GM12878 (cell line): ENCODE measurements at regions not wholly inside any gene's neighbourhood (a gene's known extent, or its start where the extent isn't known, plus 50 kb on each side); places are given as distances from the start of the nearest gene placed in this dataset.

ENCODE experiments used
- ATAC-seq: fragments of 200-7000 bp; cut with Tn5 transposase; 3 replicates; pipeline ENCODE4 v1.9.1; 2020; ENCODE audit warnings: mild to moderate bottlenecking, moderate library complexity
- BruUV-seq: library from RNA; stranded (reverse); fragments of 400-500 nt; replicated peaks from 2 replicates; lab custom pipeline; 2021; lab: Mats Ljungman, UMichigan
- CTCF ChIA-PET: fragments of 300-600 bp; sonication (Branson Sonifier 250); formaldehyde crosslinking; extraction: SDS; loops from one replicate; lab custom pipeline; 2021; ENCODE audit warnings: inconsistent platforms; lab: Yijun Ruan, JAX
- POLR2A ChIA-PET: fragments of 350-600 bp; formaldehyde crosslinking; extraction: SDS; loops from one replicate; lab custom pipeline; 2021; ENCODE audit warnings: inconsistent platforms; lab: Charles Lee
- RAD21 ChIA-PET: fragments of 300-600 bp; sonication (Branson Sonifier 250); formaldehyde crosslinking; loops from one replicate; lab custom pipeline; 2023; ENCODE audit warnings: antibody characterized with exemption; ENCODE audit not compliant: unreplicated experiment; lab: Charles Lee
- SMC1A ChIA-PET: fragments of 300-600 bp; sonication (Branson Sonifier 250); formaldehyde crosslinking; loops from one replicate; lab custom pipeline; 2023; ENCODE audit not compliant: unreplicated experiment, uncharacterized antibody; lab: Charles Lee
- DNase-seq: peaks from one replicate; pipeline ENCODE4 v3.0.0-alpha.2; 2011; ENCODE audit warnings: low read depth, low spot score
- FAIRE-seq: peaks from 3 replicates; lab custom pipeline; 2011; peaks lifted over from hg19 to GRCh38; lab: Jason Lieb, UNC
- H2AFZ ChIP-seq: 2 replicates; pipeline ENCODE4 v1.6.0; 2011; ENCODE audit warnings: low read depth, low read length, control low read depth; ENCODE audit not compliant: control insufficient read depth
- H3K27ac ChIP-seq: 2 replicates; pipeline ENCODE4 v1.5.1; 2011; ENCODE audit warnings: control low read depth; ENCODE audit not compliant: control insufficient read depth, insufficient read depth
- H3K27me3 ChIP-seq, 2 experiments: replicated peaks in 1 of 2; 2 replicates each; pipeline versions ENCODE4 v1.6.0 to v1.6.1; 2011; ENCODE audit warnings: low read length in 1 of 2; ENCODE audit not compliant: control insufficient read depth in 2 of 2, insufficient read depth in 2 of 2
- H3K36me3 ChIP-seq, 2 experiments: 2 replicates each; pipeline ENCODE4 v1.5.1; 2011; ENCODE audit warnings: low read length in 1 of 2; ENCODE audit not compliant: control insufficient read depth in 2 of 2, insufficient read depth in 2 of 2
- H3K4me1 ChIP-seq: 2 replicates; pipeline ENCODE4 v1.6.1; 2011; ENCODE audit warnings: mild to moderate bottlenecking, low read length, moderate library complexity, mixed read lengths; ENCODE audit not compliant: control insufficient read depth, insufficient read depth
- H3K4me2 ChIP-seq: 2 replicates; pipeline ENCODE4 v1.6.0; 2011; ENCODE audit warnings: control low read depth; ENCODE audit not compliant: control insufficient read depth, insufficient read depth
- H3K4me3 ChIP-seq: fragments of 200-600 bp; sonication (generic); 2 replicates; pipeline ENCODE4 v1.5.1; 2016
- H3K79me2 ChIP-seq: 2 replicates; pipeline ENCODE4 v1.6.0; 2011; ENCODE audit warnings: low read length; ENCODE audit not compliant: control insufficient read depth, insufficient read depth
- H3K9ac ChIP-seq: 2 replicates; pipeline ENCODE4 v1.8.0; 2011; ENCODE audit warnings: low read length, control low read depth, mixed read lengths; ENCODE audit not compliant: control insufficient read depth, insufficient read depth
- H3K9me3 ChIP-seq: replicated peaks from 3 replicates; pipeline ENCODE4 v1.5.1; 2011; ENCODE audit warnings: mild to moderate bottlenecking, low read length; ENCODE audit not compliant: control insufficient read depth, insufficient read depth
- H4K20me1 ChIP-seq: 2 replicates; pipeline ENCODE4 v1.6.0; 2011; ENCODE audit not compliant: control insufficient read depth, insufficient read depth
- BCL3 ChIP-seq: IDR thresholded peaks from 2 replicates; pipeline ENCODE4 v1.6.1; 2011; ENCODE audit warnings: borderline replicate concordance, low read depth, mild to moderate bottlenecking, moderate library complexity, low read length; ENCODE audit not compliant: insufficient read depth, poor library complexity, severe bottlenecking
- BMI1 ChIP-seq: fragments of 450-650 bp; IDR thresholded peaks from 2 replicates; pipeline ENCODE4 v1.6.1; 2016; ENCODE audit warnings: mild to moderate bottlenecking, moderate library complexity, borderline replicate concordance
- ELK1 ChIP-seq: IDR thresholded peaks from 2 replicates; pipeline ENCODE4 v1.6.1; 2012; ENCODE audit warnings: low read depth, low read length, improper control_type of control experiment
- EZH2 ChIP-seq: IDR thresholded peaks from 2 replicates; pipeline ENCODE4 v1.6.1; 2012; ENCODE audit warnings: low read depth, mild to moderate bottlenecking, control low read depth, inconsistent platforms, low read length, borderline replicate concordance; ENCODE audit not compliant: control insufficient read depth
- FOS ChIP-seq: IDR thresholded peaks from 3 replicates; pipeline ENCODE4 v1.6.1; 2011; ENCODE audit warnings: borderline replicate concordance; ENCODE audit not compliant: insufficient read length; ENCODE audit errors: extremely low read depth
- HCFC1 ChIP-seq: fragments of 150-350 bp; IDR thresholded peaks from 2 replicates; pipeline ENCODE4 v1.6.1; 2014; ENCODE audit warnings: low read length
- IKZF1 ChIP-seq: fragments of 450-650 bp; conservative IDR thresholded peaks from 2 replicates; pipeline ENCODE4 v1.6.1; 2017; ENCODE audit warnings: antibody characterized with exemption, mild to moderate bottlenecking
- MEF2B ChIP-seq: fragments of 450-650 bp; IDR thresholded peaks from 2 replicates; pipeline ENCODE4 v1.6.1; 2018; ENCODE audit warnings: mild to moderate bottlenecking, moderate library complexity; ENCODE audit not compliant: partially characterized antibody, poor library complexity, severe bottlenecking
- MYC ChIP-seq: IDR thresholded peaks from 2 replicates; pipeline ENCODE4 v1.6.1; 2011; ENCODE audit warnings: mild to moderate bottlenecking, low read length, moderate library complexity, inconsistent platforms; ENCODE audit not compliant: insufficient read depth, insufficient replicate concordance, insufficient read length, severe bottlenecking
- RAD21 ChIP-seq: IDR thresholded peaks from 2 replicates; pipeline ENCODE4 v1.6.1; 2011; ENCODE audit warnings: mild to moderate bottlenecking, low read depth, low read length, moderate library complexity; ENCODE audit not compliant: insufficient read depth
- SMC3 ChIP-seq: IDR thresholded peaks from 2 replicates; pipeline ENCODE4 v1.6.1; 2011; ENCODE audit warnings: low read length, improper control_type of control experiment, borderline replicate concordance
- WRNIP1 ChIP-seq: IDR thresholded peaks from 2 replicates; pipeline ENCODE4 v1.6.1; 2011; ENCODE audit warnings: low read depth, low read length, improper control_type of control experiment, borderline replicate concordance
- ZNF207 ChIP-seq: fragments of 450-650 bp; IDR thresholded peaks from 2 replicates; pipeline ENCODE4 v1.6.1; 2014; ENCODE audit warnings: antibody characterized with exemption, mild to moderate bottlenecking, borderline replicate concordance
- ZNF622 ChIP-seq: fragments of 450-650 bp; IDR thresholded peaks from 2 replicates; pipeline ENCODE4 v1.6.1; 2017; ENCODE audit warnings: mild to moderate bottlenecking, inconsistent platforms
- WGBS: methylation state at CpG from one replicate; pipeline ENCODE4 v1.1.6; 2016; ENCODE audit warnings: low lambda C conversion rate; ENCODE audit not compliant: insufficient replicate concordance, insufficient coverage; ENCODE audit errors: missing lambda C conversion rate; 5-methylcytosine and 5-hydroxymethylcytosine counted together
- in situ Hi-C: fragments of 300-500 bp; cut with MboI; formaldehyde crosslinking; loops from 9 replicates; pipeline ENCODE4 v1.14.3; 2018; ENCODE audit warnings: mixed read lengths
- intact Hi-C: fragments of 100-400 bp; cut with micrococcal nuclease; formaldehyde crosslinking; loops from one replicate; pipeline ENCODE4 v1.14.2; 2022; ENCODE audit not compliant: unreplicated experiment

- ChIA-PET POLR2A (no interaction called here), SMC1A (no interaction called here), RAD21 (no interaction called here), CTCF (no interaction called here)
- Histone ChIP-seq H3K4me1 (no peaks in the 10 kb centered on the region), H3K79me2 (no peaks in the 10 kb centered on the region), H3K4me2 (no peak overlapping the region), H3K9ac (no peak overlapping the region), H3K4me3 (no peak overlapping the region), H3K9me3 (no peaks in the 10 kb centered on the region), H2AFZ (no peak overlapping the region), H3K27ac (no peak overlapping the region), H3K27me3 (no peaks in the 10 kb centered on the region; a peak in 1 of 4 replicates), H3K36me3 (no peaks in the 10 kb centered on the region), H4K20me1 (no peaks in the 10 kb centered on the region)
- no peak for TF ChIP-seq BMI1
- no peak for TF ChIP-seq MYC
- no peak for TF ChIP-seq HCFC1
- TF ChIP-seq WRNIP1: no peak
- no peak for TF ChIP-seq ELK1
- TF ChIP-seq IKZF1: no peak
- TF ChIP-seq EZH2: no peak
- no peak for TF ChIP-seq RAD21
- no peak for TF ChIP-seq SMC3
- no peak for TF ChIP-seq ZNF207
- TF ChIP-seq ZNF622: no peak
- no peak for TF ChIP-seq BCL3
- no peak for TF ChIP-seq FOS
- no peak for TF ChIP-seq MEF2B
- in situ Hi-C loops: no loop called here
- FAIRE-seq: no peak
- no peak for ATAC-seq
- BruUV-seq: no TSS peak
- 54% methylated on average over 6 of the region's 6 CpGs for WGBS
- intact Hi-C loops: no loop called here
- no peak for DNase-seq
Measured at GRCh38 chr15:81491414-81492096, 117.5 kb upstream of the TMC3 start.
